Activated CD4-positive, alpha-beta T cell treated with anti-CD3 and anti-CD28 coated beads, Interleukin-10, Interleukin-2, amounts not matched to agents 100 ng/mL and 50 ng/mL, durations not matched to agents 16 hours and 8 hours (primary cell): ENCODE measurements at regions not wholly inside any gene's neighbourhood (a gene's known extent, or its start where the extent isn't known, plus 50 kb on each side); places are given as distances from the start of the nearest gene placed in this dataset.
"Not testable (repeated sequence)": the region's sequence is repeated elsewhere in the genome, so short reads cannot be mapped to it uniquely, and the experiment has no call there.

ENCODE experiments used
- DNase-seq: peaks from one replicate; pipeline ENCODE4 v3.0.0-alpha.2; 2020

GRCh38 chr7:149334930-149335329 is 72.9 kb downstream of the ZNF783 start:
- no peak for DNase-seq

GRCh38 chr7:149348758-149349369 is 86.9 kb downstream of the ZNF783 start:
- DNase-seq = no peak

GRCh38 chr7:149353739-149354504 is 91.9 kb downstream of the ZNF783 start:
- no peak for DNase-seq

GRCh38 chr7:149355035-149355389 is 93.0 kb downstream of the ZNF783 start:
- DNase-seq = not testable (repeated sequence)

GRCh38 chr7:149355390-149356048 is 93.5 kb downstream of the ZNF783 start:
- DNase-seq = peak; percentile 20

- no peak for DNase-seq
These were observed 98.2 kb downstream of the ZNF777 start for GRCh38 chr7:149362696-149363095.

- DNase-seq = no peak
These were observed 93.3 kb downstream of the ZNF777 start for GRCh38 chr7:149367418-149368180.

- DNase-seq = no peak
These were observed 91.4 kb downstream of the ZNF777 start for GRCh38 chr7:149369497-149369896.

- DNase-seq = no peak
These were observed 90.1 kb downstream of the ZNF777 start for GRCh38 chr7:149370790-149371189.

- no peak for DNase-seq
These were observed 87.8 kb downstream of the ZNF777 start for GRCh38 chr7:149373089-149373488.

- DNase-seq = no peak
These were observed 85.4 kb downstream of the ZNF777 start for GRCh38 chr7:149375234-149376008.

GRCh38 chr7:149377386-149377785 is 83.5 kb downstream of the ZNF777 start:
- no peak for DNase-seq

GRCh38 chr7:149379625-149380024 is 81.2 kb downstream of the ZNF777 start:
- no peak for DNase-seq

- no peak for DNase-seq
These were observed 79.6 kb downstream of the ZNF777 start for GRCh38 chr7:149381245-149381644.
